Astrocyte of the cerebellum (primary cell): ENCODE measurements at regions not wholly inside any gene's neighbourhood (a gene's known extent, or its start where the extent isn't known, plus 50 kb on each side); places are given as distances from the start of the nearest gene placed in this dataset.

Source experiments
- DNase-seq: peaks from one replicate; pipeline ENCODE4 v3.0.0-alpha.2; 2011; ENCODE audit warnings: low read depth
- H3K4me3 ChIP-seq: 2 replicates; pipeline ENCODE4 v1.5.1; 2011; ENCODE audit warnings: mild to moderate bottlenecking, low read depth, low read length, moderate library complexity
- CTCF ChIP-seq: IDR thresholded peaks from 2 replicates; pipeline ENCODE4 v1.5.1; 2012; ENCODE audit warnings: low read length, low read depth, moderate library complexity, mild to moderate bottlenecking; ENCODE audit errors: missing control alignments
- in situ Hi-C: cut with HindIII; loops from 2 replicates; pipeline ENCODE4 v1.10.0; 2017; ENCODE audit warnings: low sequenced_read_pairs

- DNase-seq = no peak
- no peak overlapping the region for H3K4me3 ChIP-seq
- no peak for TF ChIP-seq CTCF
- in situ Hi-C loops = no loop called here
Measured at GRCh38 chr15:70274255-70274880, 176.7 kb upstream of the TLE3 start.

GRCh38 chr15:70273808-70274207, 176.1 kb upstream of the TLE3 start:
- no peak for TF ChIP-seq CTCF
- in situ Hi-C loops = no loop called here
- no peak for DNase-seq
- no peak overlapping the region for H3K4me3 ChIP-seq

- in situ Hi-C loops = no loop called here
- no peak overlapping the region for H3K4me3 ChIP-seq
- TF ChIP-seq CTCF = no peak
- no peak for DNase-seq
Measured at GRCh38 chr15:70272565-70273355, 175.0 kb upstream of the TLE3 start.

- TF ChIP-seq CTCF = no peak
- peak; percentile 91 for DNase-seq
- H3K4me3 ChIP-seq = no peak overlapping the region
- in situ Hi-C loops = no loop called here
Measured at GRCh38 chr15:70271422-70272088, 173.8 kb upstream of the TLE3 start.

GRCh38 chr15:70270752-70271111, 173.0 kb upstream of the TLE3 start:
- DNase-seq = no peak
- in situ Hi-C loops = no loop called here
- H3K4me3 ChIP-seq = no peak overlapping the region
- TF ChIP-seq CTCF = no peak

GRCh38 chr15:70269991-70270751, 172.5 kb upstream of the TLE3 start:
- in situ Hi-C loops = no loop called here
- no peak for TF ChIP-seq CTCF
- no peak for DNase-seq
- H3K4me3 ChIP-seq = no peak overlapping the region
